ENCODE measurements at regions not wholly inside any gene's neighbourhood (a gene's known extent, or its start where the extent isn't known, plus 50 kb on each side); places are given as distances from the start of the nearest gene placed in this dataset.
"Not testable (repeated sequence)": the region's sequence is repeated elsewhere in the genome, so short reads cannot be mapped to it uniquely, and the experiment has no call there.

- in situ Hi-C loops (cut with MboI; ENCODE audit: low sequenced_read_pairs), result no loop called here
Observed at GRCh38 chr2:160583813-160584537, 90.4 kb upstream of the RBMS1 start.

GRCh38 chr2:160584972-160585494 is 91.4 kb upstream of the RBMS1 start:
- in situ Hi-C loops (cut with MboI; ENCODE audit: low sequenced_read_pairs), result no loop called here

- in situ Hi-C loops (cut with MboI; ENCODE audit: low sequenced_read_pairs), result no loop called here
Observed at GRCh38 chr2:160590664-160591063, 97.1 kb upstream of the RBMS1 start.

GRCh38 chr2:160592401-160592800 is 98.8 kb upstream of the RBMS1 start:
- in situ Hi-C loops (cut with MboI; ENCODE audit: low sequenced_read_pairs), result no loop called here

- in situ Hi-C loops (cut with MboI; ENCODE audit: low sequenced_read_pairs), result no loop called here
Observed at GRCh38 chr2:160592993-160593392, 99.4 kb upstream of the RBMS1 start.

- in situ Hi-C loops (cut with MboI; ENCODE audit: low sequenced_read_pairs), result no loop called here
Observed at GRCh38 chr2:160596441-160596840, 102.8 kb upstream of the RBMS1 start.

- in situ Hi-C loops (cut with MboI; ENCODE audit: low sequenced_read_pairs), result not testable (repeated sequence)
Observed at GRCh38 chr2:160600437-160600836, 106.8 kb upstream of the RBMS1 start.

- in situ Hi-C loops (cut with MboI; ENCODE audit: low sequenced_read_pairs), result no loop called here
Observed at GRCh38 chr2:160602073-160602472, 108.5 kb upstream of the RBMS1 start.

GRCh38 chr2:160603771-160604510 is 110.3 kb upstream of the RBMS1 start:
- in situ Hi-C loops (cut with MboI; ENCODE audit: low sequenced_read_pairs), result no loop called here

GRCh38 chr2:160606341-160606740 is 112.7 kb upstream of the RBMS1 start:
- in situ Hi-C loops (cut with MboI; ENCODE audit: low sequenced_read_pairs), result no loop called here

- in situ Hi-C loops (cut with MboI; ENCODE audit: low sequenced_read_pairs), result no loop called here
Observed at GRCh38 chr2:160608599-160608998, 115.0 kb upstream of the RBMS1 start.

GRCh38 chr2:160609346-160609745 is 115.7 kb upstream of the RBMS1 start:
- in situ Hi-C loops (cut with MboI; ENCODE audit: low sequenced_read_pairs), result no loop called here

GRCh38 chr2:160610041-160610440 is 116.4 kb upstream of the RBMS1 start:
- in situ Hi-C loops (cut with MboI; ENCODE audit: low sequenced_read_pairs), result no loop called here

GRCh38 chr2:160612266-160612856 is 118.8 kb upstream of the RBMS1 start:
- in situ Hi-C loops (cut with MboI; ENCODE audit: low sequenced_read_pairs), result no loop called here

GRCh38 chr2:160613466-160614153 is 120.0 kb upstream of the RBMS1 start:
- in situ Hi-C loops (cut with MboI; ENCODE audit: low sequenced_read_pairs), result no loop called here

- in situ Hi-C loops (cut with MboI; ENCODE audit: low sequenced_read_pairs), result no loop called here
Observed at GRCh38 chr2:160614391-160614790, 120.8 kb upstream of the RBMS1 start.

- in situ Hi-C loops (cut with MboI; ENCODE audit: low sequenced_read_pairs), result no loop called here
Observed at GRCh38 chr2:160615706-160616105, 122.1 kb upstream of the RBMS1 start.

GRCh38 chr2:160616149-160616548 is 122.5 kb upstream of the RBMS1 start:
- in situ Hi-C loops (cut with MboI; ENCODE audit: low sequenced_read_pairs), result no loop called here

- in situ Hi-C loops (cut with MboI; ENCODE audit: low sequenced_read_pairs), result no loop called here
Observed at GRCh38 chr2:160621748-160622147, 128.1 kb upstream of the RBMS1 start.

- in situ Hi-C loops (cut with MboI; ENCODE audit: low sequenced_read_pairs), result not testable (repeated sequence)
Observed at GRCh38 chr2:160628020-160628637, 134.5 kb upstream of the RBMS1 start.

- in situ Hi-C loops (cut with MboI; ENCODE audit: low sequenced_read_pairs), result no loop called here
Observed at GRCh38 chr2:160628811-160629210, 135.2 kb upstream of the RBMS1 start.

Data from HL-60/S4 treated with phorbol 12-myristate 13-acetate at 8.2 ng/mL for 4 days and 3 days (cell line).